ENCODE measurements at regions not wholly inside any gene's neighbourhood (a gene's known extent, or its start where the extent isn't known, plus 50 kb on each side); places are given as distances from the start of the nearest gene placed in this dataset.

GRCh38 chr2:16496426-16497388 is 168.9 kb downstream of the CYRIA start:
- DNase-seq = no peak

- no peak for DNase-seq
Observed at GRCh38 chr2:16495509-16496208, 170.0 kb downstream of the CYRIA start.

GRCh38 chr2:16494836-16495508 is 170.7 kb downstream of the CYRIA start:
- DNase-seq = no peak

- no peak for DNase-seq
Observed at GRCh38 chr2:16493788-16494187, 171.8 kb downstream of the CYRIA start.

GRCh38 chr2:16487686-16488085 is 177.9 kb downstream of the CYRIA start:
- no peak for DNase-seq

GRCh38 chr2:16485251-16485650 is 180.4 kb downstream of the CYRIA start:
- DNase-seq = no peak

GRCh38 chr2:16482460-16482859 is 183.2 kb downstream of the CYRIA start:
- no peak for DNase-seq

- no peak for DNase-seq
Observed at GRCh38 chr2:16481351-16481750, 184.3 kb downstream of the CYRIA start.

- DNase-seq = no peak
Observed at GRCh38 chr2:16479721-16480120, 185.9 kb downstream of the CYRIA start.

GRCh38 chr2:16478434-16479210 is 187.0 kb downstream of the CYRIA start:
- no peak for DNase-seq

- DNase-seq = no peak
Observed at GRCh38 chr2:16477648-16478047, 188.0 kb downstream of the CYRIA start.

GRCh38 chr2:16476866-16477265 is 188.8 kb downstream of the CYRIA start:
- DNase-seq = no peak

- no peak for DNase-seq
Observed at GRCh38 chr2:16475986-16476567, 189.6 kb downstream of the CYRIA start.

GRCh38 chr2:16475586-16475985 is 190.0 kb downstream of the CYRIA start:
- DNase-seq = no peak

- DNase-seq = no peak
Observed at GRCh38 chr2:16473575-16473974, 192.1 kb downstream of the CYRIA start.

GRCh38 chr2:16470936-16471490 is 194.6 kb downstream of the CYRIA start:
- DNase-seq = no peak

- DNase-seq = no peak
Observed at GRCh38 chr2:16466821-16467151, 198.8 kb downstream of the CYRIA start.

GRCh38 chr2:16466133-16466820 is 199.4 kb downstream of the CYRIA start:
- DNase-seq = no peak

GRCh38 chr2:16464641-16465040 is 201.0 kb downstream of the CYRIA start:
- DNase-seq = no peak

GRCh38 chr2:16462958-16463357 is 202.7 kb downstream of the CYRIA start:
- no peak for DNase-seq

- DNase-seq = no peak
Observed at GRCh38 chr2:16461672-16462071, 204.0 kb downstream of the CYRIA start.

- no peak for DNase-seq
Observed at GRCh38 chr2:16459606-16460005, 206.0 kb downstream of the CYRIA start.

Measured in activated CD4-positive, alpha-beta T cell treated with anti-CD3 and anti-CD28 coated beads for 4 hours (primary cell).